A673 (cell line): ENCODE measurements at regions not wholly inside any gene's neighbourhood (a gene's known extent, or its start where the extent isn't known, plus 50 kb on each side); places are given as distances from the start of the nearest gene placed in this dataset.

Experiments
- CTCF ChIP-seq: fragments of 300-800, 200-600 bp; sonication (generic); conservative IDR thresholded peaks from 2 replicates; pipeline ENCODE4 v1.5.1; 2017; ENCODE audit warnings: low read depth, mild to moderate bottlenecking, antibody characterized with exemption, low read length, moderate library complexity, mixed read lengths
- EZH2 ChIP-seq: fragments of 200-600 bp; sonication (generic); IDR thresholded peaks from 2 replicates; pipeline ENCODE4 v1.6.1; 2017; ENCODE audit warnings: borderline replicate concordance, low read depth, mild to moderate bottlenecking, mixed read lengths, antibody characterized with exemption, low read length; ENCODE audit not compliant: poor library complexity, severe bottlenecking

- TF ChIP-seq CTCF (no peak), EZH2 (no peak)
Measured at GRCh38 chr14:82422230-82422629, 888.6 kb upstream of the SEL1L start.
